Activated CD4-positive, alpha-beta T cell treated with anti-CD3 and anti-CD28 coated beads, Interleukin-2, Interleukin-4, amounts not matched to agents 100 ng/mL and 50 ng/mL, durations not matched to agents 16 hours and 8 hours (primary cell): ENCODE measurements at regions not wholly inside any gene's neighbourhood (a gene's known extent, or its start where the extent isn't known, plus 50 kb on each side); places are given as distances from the start of the nearest gene placed in this dataset.
"Not testable (repeated sequence)": the region's sequence is repeated elsewhere in the genome, so short reads cannot be mapped to it uniquely, and the experiment has no call there.

Experiments used
- DNase-seq: peaks from one replicate; pipeline ENCODE4 v3.0.0-alpha.2; 2020; ENCODE audit warnings: low spot score

GRCh38 chr16:52729731-52730130, 182.8 kb upstream of the TOX3 start:
- DNase-seq = no peak

DNA sequence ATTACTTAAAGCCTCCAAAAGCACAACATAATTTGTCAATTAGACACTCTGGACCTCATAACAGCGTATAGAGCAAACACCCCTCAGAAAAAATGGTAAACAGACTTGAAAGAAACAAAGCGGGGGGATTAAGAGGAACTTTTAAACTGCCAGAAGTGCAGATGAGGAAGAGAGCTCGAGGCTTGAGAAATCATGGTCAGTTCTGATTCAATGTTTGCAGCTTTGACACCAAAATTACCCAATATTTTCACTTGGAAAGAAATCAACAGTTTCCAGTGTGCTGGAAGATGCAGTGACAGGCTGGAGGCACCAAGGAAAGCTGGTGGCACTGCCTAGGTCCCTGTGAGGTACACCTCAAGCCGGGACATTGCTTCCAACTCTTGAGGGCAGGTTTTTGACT, 180.9 kb upstream of the TOX3 start:
- DNase-seq = no peak

DNA sequence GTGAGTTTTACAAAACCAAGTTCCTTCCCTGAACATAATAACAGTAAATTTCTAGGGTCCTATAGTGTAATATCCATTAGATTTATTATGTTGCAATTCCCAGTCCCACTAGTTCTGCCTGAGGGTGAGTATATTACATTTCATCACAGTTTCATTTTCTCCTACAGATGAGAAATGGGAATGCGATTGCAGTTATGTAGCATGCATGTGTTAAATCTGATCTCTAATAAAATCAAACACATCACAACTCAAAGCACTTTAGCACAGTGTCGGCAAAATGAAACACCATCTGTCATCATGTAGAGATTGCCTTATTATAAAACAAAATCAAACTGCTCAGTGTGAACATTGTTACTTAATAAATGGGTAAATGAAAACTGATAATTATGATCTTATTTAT, 180.5 kb upstream of the TOX3 start:
- DNase-seq = no peak

GRCh38 chr16:52725461-52725860, 178.5 kb upstream of the TOX3 start:
- DNase-seq = no peak

- DNase-seq = no peak
Observed at GRCh38 chr16:52725043-52725442, 178.1 kb upstream of the TOX3 start.

DNA sequence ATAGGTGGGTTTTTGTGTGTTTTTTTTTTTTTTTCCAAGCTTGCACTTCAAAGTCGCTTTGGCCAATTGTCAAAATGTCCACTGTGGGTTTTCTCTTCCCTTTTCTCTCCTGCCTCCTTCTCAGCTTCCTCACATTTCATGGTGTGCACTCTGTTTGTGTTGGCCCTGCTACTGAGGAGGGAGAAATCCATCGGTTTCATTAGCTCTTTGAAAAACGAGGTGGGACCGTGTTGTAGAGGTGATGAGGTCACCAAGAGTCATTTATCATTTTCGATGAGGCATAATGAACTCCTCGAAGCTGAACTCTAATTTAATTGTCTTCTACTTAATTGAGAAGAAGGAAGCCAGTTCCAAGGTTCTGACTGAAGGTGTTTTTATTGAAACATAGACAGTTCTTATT, 174.4 kb upstream of the TOX3 start:
- no peak for DNase-seq

DNA sequence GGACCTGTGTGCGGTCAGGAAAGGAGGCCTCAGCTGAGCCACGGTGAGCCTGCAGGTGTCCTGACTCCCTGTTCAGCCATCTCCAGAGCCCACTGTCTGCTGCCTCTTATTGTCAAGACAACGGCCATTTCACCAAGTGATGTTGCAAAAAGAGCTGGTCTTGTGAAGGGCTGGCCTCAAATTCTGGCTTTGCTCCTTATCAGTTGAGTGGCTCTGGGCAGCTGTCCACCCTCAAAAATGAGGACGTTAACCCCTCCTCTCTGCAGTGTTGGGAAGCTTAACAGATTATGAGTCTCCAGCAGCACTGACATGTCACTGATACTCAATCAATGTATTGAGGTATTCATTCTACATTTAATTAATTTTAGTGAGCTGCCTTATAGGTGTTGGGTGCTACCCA, 171.1 kb upstream of the TOX3 start:
- DNase-seq = no peak

DNA sequence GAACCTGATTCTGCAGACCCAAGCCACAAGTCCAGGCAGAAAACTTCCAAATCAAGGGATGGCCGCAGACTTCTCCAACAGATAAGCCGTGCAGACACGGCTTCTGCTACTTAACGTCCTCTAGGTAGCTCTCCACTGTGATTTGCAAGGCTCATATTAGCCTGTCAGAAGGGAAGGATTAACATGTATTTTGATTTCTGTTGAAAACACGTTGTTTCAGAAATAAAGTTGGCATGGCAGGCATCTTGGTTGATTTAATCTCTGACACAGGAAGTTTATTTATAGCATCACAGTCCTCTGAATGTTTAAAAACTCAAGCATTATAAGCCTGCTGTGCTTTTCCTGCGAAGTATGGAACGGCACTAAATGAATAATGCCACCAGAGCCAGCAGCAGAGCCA, 166.8 kb upstream of the TOX3 start:
- no peak for DNase-seq

GRCh38 chr16:52709306-52709705, 162.4 kb upstream of the TOX3 start:
- DNase-seq = no peak

- no peak for DNase-seq
Observed at GRCh38 chr16:52708476-52708875, 161.5 kb upstream of the TOX3 start.

DNA sequence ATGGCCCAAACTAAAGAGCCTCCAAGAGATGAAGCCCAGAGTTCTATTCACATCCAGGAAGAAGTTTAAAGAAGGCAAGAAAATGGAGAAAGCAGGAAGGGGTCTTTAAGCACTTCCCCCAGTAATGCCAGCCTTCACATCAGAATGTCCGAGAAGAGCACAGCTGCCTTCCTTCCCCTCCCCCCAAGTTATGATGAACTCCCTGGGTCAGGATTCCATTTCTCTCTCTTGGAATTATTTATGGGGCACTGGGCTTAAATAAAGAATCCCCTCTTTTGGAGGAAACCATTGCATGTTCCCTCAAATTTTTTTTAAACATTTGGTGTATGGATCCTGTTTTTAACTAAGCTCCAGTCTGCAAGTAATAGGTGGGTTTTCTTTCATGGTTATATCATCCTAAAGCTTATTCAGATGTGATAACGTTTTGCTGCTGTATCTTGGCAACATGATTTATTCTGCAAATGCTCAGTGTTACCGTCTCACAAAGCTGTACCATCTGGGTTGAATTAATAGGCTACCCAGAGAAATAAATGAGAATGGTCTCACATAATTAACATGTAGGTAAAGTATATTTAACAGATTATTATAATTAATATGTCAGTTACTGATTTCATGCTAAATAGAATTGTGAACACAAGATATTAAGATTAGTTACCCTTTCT, 160.9 kb upstream of the TOX3 start:
- DNase-seq = no peak

GRCh38 chr16:52705122-52705521, 158.2 kb upstream of the TOX3 start:
- DNase-seq = no peak

GRCh38 chr16:52697971-52698370, 151.0 kb upstream of the TOX3 start:
- no peak for DNase-seq

- no peak for DNase-seq
Observed at GRCh38 chr16:52696126-52696525, 149.2 kb upstream of the TOX3 start.

GRCh38 chr16:52690468-52690867, 143.5 kb upstream of the TOX3 start:
- no peak for DNase-seq

- DNase-seq = no peak
Observed at GRCh38 chr16:52680993-52681392, 134.1 kb upstream of the TOX3 start.

GRCh38 chr16:52677501-52677900, 130.6 kb upstream of the TOX3 start:
- DNase-seq = no peak

GRCh38 chr16:52676959-52677358, 130.0 kb upstream of the TOX3 start:
- DNase-seq = no peak

GRCh38 chr16:52671590-52671989, 124.6 kb upstream of the TOX3 start:
- DNase-seq = no peak

- DNase-seq = no peak
Observed at GRCh38 chr16:52657924-52658323, 111.0 kb upstream of the TOX3 start.

DNA sequence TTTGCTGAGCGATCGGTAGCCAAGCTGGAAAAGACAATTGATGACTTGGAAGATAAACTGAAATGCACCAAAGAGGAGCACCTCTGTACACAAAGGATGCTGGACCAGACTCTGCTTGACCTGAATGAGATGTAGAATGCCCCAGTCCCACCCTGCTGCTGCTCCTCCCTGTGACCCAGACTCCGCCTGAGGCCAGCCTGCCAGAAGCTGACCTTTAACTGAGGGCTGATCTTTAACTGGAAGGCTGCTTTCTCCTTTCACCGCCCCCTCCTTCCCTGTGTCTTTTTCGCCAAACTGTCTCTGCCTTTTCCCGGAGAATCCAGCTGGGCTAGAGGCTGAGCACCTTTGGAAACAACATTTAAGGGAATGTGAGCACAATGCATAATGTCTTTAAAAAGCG, 109.0 kb upstream of the TOX3 start:
- DNase-seq = not testable (repeated sequence)

- not testable (repeated sequence) for DNase-seq
Observed at GRCh38 chr16:52655156-52655555, 108.2 kb upstream of the TOX3 start.

- DNase-seq = no peak
Observed at GRCh38 chr16:52652033-52652432, 105.1 kb upstream of the TOX3 start.

GRCh38 chr16:52650789-52651188, 103.8 kb upstream of the TOX3 start:
- no peak for DNase-seq

DNA sequence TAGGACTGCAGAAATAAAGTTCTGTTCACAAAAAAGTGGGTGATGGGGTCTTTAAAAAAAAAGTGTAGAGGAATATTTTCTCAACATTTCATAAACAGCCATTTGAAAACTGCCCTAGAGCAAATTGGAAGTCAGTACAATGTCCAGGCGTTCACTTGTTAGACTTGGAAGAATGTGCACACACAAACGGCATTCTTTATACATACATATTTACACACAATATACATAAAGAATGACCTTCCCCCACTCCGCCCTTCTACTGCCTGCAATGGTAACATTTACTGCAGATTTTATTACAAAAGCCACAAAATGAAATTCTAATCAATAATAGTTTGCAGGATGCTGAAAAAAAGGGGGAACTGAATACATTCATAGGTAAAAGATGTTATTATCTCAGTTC, 103.4 kb upstream of the TOX3 start:
- no peak for DNase-seq
